K562 (cell line): ENCODE measurements at regions not wholly inside any gene's neighbourhood (a gene's known extent, or its start where the extent isn't known, plus 50 kb on each side); places are given as distances from the start of the nearest gene placed in this dataset.
A peak's percentile ranks its signal among the peaks of the same experiment; 100 is the strongest.

Experiments
- ATF7 ChIP-seq: fragments of 450-650 bp; IDR thresholded peaks from 2 replicates; pipeline ENCODE4 v1.7.1; 2014; ENCODE audit warnings: mild to moderate bottlenecking, moderate library complexity
- HDAC1 ChIP-seq, 2 experiments: fragments of 450-650 bp; IDR thresholded peaks; 2 replicates each; pipeline ENCODE4 v1.6.1; 2016 to 2017; ENCODE audit warnings: inconsistent platforms in 1 of 2, mild to moderate bottlenecking in 1 of 2, moderate library complexity in 1 of 2
- HSF4 ChIP-seq: fragments of 250-450 bp; sonication (Bioruptor Pico); IDR thresholded peaks from 2 replicates; pipeline ENCODE4 v2.1.2; 2022; ENCODE audit warnings: mild to moderate bottlenecking, moderate library complexity, borderline replicate concordance
- L3MBTL2 ChIP-seq: fragments of 450-650 bp; IDR thresholded peaks from 2 replicates; pipeline ENCODE4 v1.6.1; 2016; ENCODE audit warnings: mild to moderate bottlenecking, moderate library complexity
- MAZ ChIP-seq, 2 experiments: fragments of 450-650 bp in 1 of 2; sonication (generic) in 1 of 2; formaldehyde crosslinking; IDR thresholded peaks in 1 of 2; conservative IDR thresholded peaks in 1 of 2; 2 replicates each; pipeline versions ENCODE4 v1.4.0 to v1.5.0; 2020; ENCODE audit warnings: mild to moderate bottlenecking in 1 of 2, missing genetic modification reagents in 1 of 2
- MTA2 ChIP-seq: fragments of 450-650 bp; IDR thresholded peaks from 2 replicates; pipeline ENCODE4 v1.6.1; 2016; ENCODE audit warnings: low read depth
- POLR2AphosphoS2 ChIP-seq: IDR thresholded peaks from 2 replicates; pipeline ENCODE4 v1.6.1; 2012; ENCODE audit warnings: low read length, improper control_type of control experiment
- RERE ChIP-seq: sonication (generic); formaldehyde crosslinking; IDR thresholded peaks from 2 replicates; pipeline ENCODE4 v1.8.0; 2023; ENCODE audit warnings: missing genetic modification reagents, mild to moderate bottlenecking, borderline replicate concordance
- TAF1 ChIP-seq: IDR thresholded peaks from 2 replicates; pipeline ENCODE4 v1.6.1; 2011; ENCODE audit warnings: mild to moderate bottlenecking, low read length, moderate library complexity; ENCODE audit not compliant: insufficient read depth, control insufficient read depth, severe bottlenecking; ENCODE audit errors: extremely low read depth
- TCF3 ChIP-seq: sonication (generic); formaldehyde crosslinking; IDR thresholded peaks from 2 replicates; pipeline ENCODE4 v1.4.0; 2020; ENCODE audit warnings: mild to moderate bottlenecking, missing genetic modification reagents
- TFAP4 ChIP-seq: sonication (generic); formaldehyde crosslinking; IDR thresholded peaks from 2 replicates; pipeline ENCODE4 v1.8.0; 2022; ENCODE audit warnings: missing genetic modification reagents, mild to moderate bottlenecking, moderate library complexity, borderline replicate concordance
- ZNF668 ChIP-seq: fragments of 250-450 bp; sonication (Bioruptor Pico); IDR thresholded peaks from 2 replicates; pipeline ENCODE4 v1.8.0; 2022; ENCODE audit warnings: mild to moderate bottlenecking, inconsistent platforms
- ZSCAN32 ChIP-seq: fragments of 450-650 bp; formaldehyde crosslinking; IDR thresholded peaks from 2 replicates; pipeline ENCODE4 v1.4.0; 2020; ENCODE audit warnings: mild to moderate bottlenecking, moderate library complexity
- TF ChIP-seq, protein P1 (sequence below), 2 experiments: IDR thresholded peaks in 1 of 2; conservative IDR thresholded peaks in 1 of 2; 2 replicates each; pipeline ENCODE4 v1.6.1; 2016; ENCODE audit warnings: low read depth in 2 of 2, mild to moderate bottlenecking in 1 of 2, missing compliant biosample characterization in 1 of 2, missing genetic modification characterization in 1 of 2, moderate library complexity in 1 of 2
- TF ChIP-seq, protein P2 (sequence below): fragments of 450-650 bp; IDR thresholded peaks from one replicate; pipeline ENCODE4 v1.6.1; 2018; ENCODE audit warnings: mild to moderate bottlenecking, moderate library complexity; ENCODE audit not compliant: partially characterized antibody

- TF ChIP-seq, protein P1, sequence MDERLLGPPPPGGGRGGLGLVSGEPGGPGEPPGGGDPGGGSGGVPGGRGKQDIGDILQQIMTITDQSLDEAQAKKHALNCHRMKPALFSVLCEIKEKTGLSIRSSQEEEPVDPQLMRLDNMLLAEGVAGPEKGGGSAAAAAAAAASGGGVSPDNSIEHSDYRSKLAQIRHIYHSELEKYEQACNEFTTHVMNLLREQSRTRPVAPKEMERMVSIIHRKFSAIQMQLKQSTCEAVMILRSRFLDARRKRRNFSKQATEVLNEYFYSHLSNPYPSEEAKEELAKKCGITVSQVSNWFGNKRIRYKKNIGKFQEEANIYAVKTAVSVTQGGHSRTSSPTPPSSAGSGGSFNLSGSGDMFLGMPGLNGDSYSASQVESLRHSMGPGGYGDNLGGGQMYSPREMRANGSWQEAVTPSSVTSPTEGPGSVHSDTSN (CRISPR knock-in tag; IDR thresholded peaks at IDR 0.05; ENCODE audit: low read depth): peak; percentile 71
- TF ChIP-seq, protein P1 (tag; conservative IDR thresholded peaks at IDR 0.05; ENCODE audit: low read depth): peak; percentile 83
- TF ChIP-seq ATF7 (peak; percentile 90; the same call in 1 of the 2 replicates), POLR2AphosphoS2 (no peak), TAF1 (no peak), MAZ (CRISPR knock-in tag; conservative IDR thresholded peaks at IDR 0.05 in 1 of 2, IDR thresholded peaks at IDR 0.05 in 1 of 2) (peak in 1 of 2 experiments; percentile 59; a peak in 1 of 4 replicates), RERE (CRISPR knock-in tag) (no peak), MTA2 (no peak), ZNF668 (CRISPR knock-in tag) (peak; percentile 32; the same call in 1 of the 2 replicates), HSF4 (no peak), TCF3 (CRISPR knock-in tag) (peak; percentile 67), TFAP4 (CRISPR knock-in tag) (peak; percentile 41; the same call in 1 of the 2 replicates), L3MBTL2 (peak; percentile 89), ZSCAN32 (CRISPR knock-in tag) (0 out of 2 replicates have a peak, but pooled peaks have one; percentile 23), HDAC1 (IDR thresholded peaks at IDR 0.05) (0 out of 4 replicates have a peak, but pooled peaks of 1 of the 2 experiments have one; percentile 44)
- TF ChIP-seq, protein P2, sequence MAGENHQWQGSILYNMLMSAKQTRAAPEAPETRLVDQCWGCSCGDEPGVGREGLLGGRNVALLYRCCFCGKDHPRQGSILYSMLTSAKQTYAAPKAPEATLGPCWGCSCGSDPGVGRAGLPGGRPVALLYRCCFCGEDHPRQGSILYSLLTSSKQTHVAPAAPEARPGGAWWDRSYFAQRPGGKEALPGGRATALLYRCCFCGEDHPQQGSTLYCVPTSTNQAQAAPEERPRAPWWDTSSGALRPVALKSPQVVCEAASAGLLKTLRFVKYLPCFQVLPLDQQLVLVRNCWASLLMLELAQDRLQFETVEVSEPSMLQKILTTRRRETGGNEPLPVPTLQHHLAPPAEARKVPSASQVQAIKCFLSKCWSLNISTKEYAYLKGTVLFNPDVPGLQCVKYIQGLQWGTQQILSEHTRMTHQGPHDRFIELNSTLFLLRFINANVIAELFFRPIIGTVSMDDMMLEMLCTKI: no peak
These were observed 201.2 kb downstream of the OPA1 start (continued) for GRCh38 chr3:193794002-193794881.
